SK-N-SH (cell line): ENCODE measurements at regions not wholly inside any gene's neighbourhood (a gene's known extent, or its start where the extent isn't known, plus 50 kb on each side); places are given as distances from the start of the nearest gene placed in this dataset.

Experiments
- CTCF ChIA-PET: fragments of 300-600, 350-600 bp; formaldehyde crosslinking; extraction: SDS; loops from one replicate; lab custom pipeline; 2021; lab: Yijun Ruan, JAX
- POLR2A ChIA-PET: fragments of 350-600 bp; sonication (Branson Sonifier 250); formaldehyde crosslinking; extraction: SDS; loops from one replicate; lab custom pipeline; 2020; ENCODE audit warnings: antibody characterized with exemption, inconsistent platforms; lab: Yijun Ruan, JAX
- DNase-seq: peaks from one replicate; pipeline ENCODE4 v3.0.0; 2012
- H2AFZ ChIP-seq: fragments of 200-600 bp; sonication (generic); 2 replicates; pipeline ENCODE4 v1.8.1; 2016; ENCODE audit warnings: antibody characterized with exemption, mild to moderate bottlenecking, low read depth
- H3F3A ChIP-seq: fragments of 200-600 bp; sonication (generic); replicated peaks from 2 replicates; pipeline ENCODE3; 2016; ENCODE audit warnings: antibody characterized with exemption, mild to moderate bottlenecking; ENCODE audit not compliant: insufficient read depth
- H3K27ac ChIP-seq, 2 experiments: fragments of 200-500 bp in 1 of 2; fragments of 200-600 bp in 1 of 2; sonication (Bioruptor generic) in 1 of 2; sonication (generic), shearing (Covaris generic) in 1 of 2; 2 replicates each; pipeline versions ENCODE4 v1.5.1 to v1.6.1; 2014 to 2016; ENCODE audit warnings: low read depth in 2 of 2, inconsistent platforms in 1 of 2, low read length in 1 of 2, mild to moderate bottlenecking in 1 of 2, mixed read lengths in 1 of 2
- H3K27me3 ChIP-seq: fragments of 200-600 bp; sonication (generic), shearing (Covaris generic); 2 replicates; pipeline ENCODE4 v1.6.1; 2016; ENCODE audit warnings: mixed run types; ENCODE audit not compliant: insufficient read depth
- H3K36me3 ChIP-seq, 2 experiments: fragments of 200-500 bp in 1 of 2; fragments of 200-600 bp in 1 of 2; sonication (Bioruptor generic) in 1 of 2; sonication (generic) in 1 of 2; replicated peaks in 1 of 2; 2 replicates each; pipeline versions ENCODE3 to v1.5.1; 2014 to 2016; ENCODE audit warnings: low read length in 1 of 2, mild to moderate bottlenecking in 1 of 2; ENCODE audit not compliant: insufficient read depth in 2 of 2, control insufficient read depth in 1 of 2
- H3K4me1 ChIP-seq, 2 experiments: fragments of 200-500 bp in 1 of 2; fragments of 200-600 bp in 1 of 2; sonication (Bioruptor generic) in 1 of 2; sonication (generic), shearing (Covaris generic) in 1 of 2; 2 replicates each; pipeline versions ENCODE4 v1.5.1 to v1.6.1; 2014 to 2016; ENCODE audit warnings: low read depth in 1 of 2, low read length in 1 of 2, mixed run types in 1 of 2; ENCODE audit not compliant: insufficient read depth in 2 of 2, control insufficient read depth in 1 of 2
- H3K4me2 ChIP-seq: fragments of 200-600 bp; sonication (generic), shearing (Covaris generic); 2 replicates; pipeline ENCODE4 v1.6.1; 2017; ENCODE audit warnings: mixed run types
- H3K4me3 ChIP-seq, 2 experiments: fragments of 200-500 bp in 1 of 2; fragments of 200-600 bp in 1 of 2; sonication (Bioruptor generic) in 1 of 2; sonication (generic), shearing (Covaris generic) in 1 of 2; 2 replicates each; pipeline versions ENCODE4 v1.5.1 to v1.8.1; 2014 to 2016; ENCODE audit warnings: low read depth in 2 of 2, inconsistent platforms in 1 of 2, low read length in 1 of 2, mild to moderate bottlenecking in 1 of 2, mixed read lengths in 1 of 2, moderate library complexity in 1 of 2
- H3K79me2 ChIP-seq: fragments of 200-600 bp; sonication (generic); 2 replicates; pipeline ENCODE4 v1.8.1; 2017; ENCODE audit warnings: mild to moderate bottlenecking; ENCODE audit not compliant: insufficient read depth
- H3K9ac ChIP-seq: fragments of 200-600 bp; sonication (generic); 2 replicates; pipeline ENCODE4 v1.6.1; 2017; ENCODE audit warnings: mixed run types
- H3K9me2 ChIP-seq: fragments of 200-600 bp; sonication (generic); 2 replicates; pipeline ENCODE4 v1.6.1; 2017; ENCODE audit warnings: mixed run types
- H3K9me3 ChIP-seq: fragments of 200-600 bp; sonication (generic); 2 replicates; pipeline ENCODE4 v1.6.1; 2017; ENCODE audit warnings: mixed run types, mild to moderate bottlenecking, moderate library complexity
- H4K20me1 ChIP-seq: fragments of 200-600 bp; sonication (generic); 2 replicates; pipeline ENCODE4 v1.6.1; 2017; ENCODE audit warnings: mild to moderate bottlenecking, mixed run types; ENCODE audit not compliant: insufficient read depth
- CTCF ChIP-seq: fragments of 200-600 bp; sonication (generic); IDR thresholded peaks from 2 replicates; pipeline ENCODE4 v1.6.1; 2017; ENCODE audit warnings: antibody characterized with exemption, mild to moderate bottlenecking, moderate library complexity
- EP300 ChIP-seq, 2 experiments: IDR thresholded peaks; 2 replicates each; pipeline versions ENCODE4 v1.4.0 to v1.6.1; 2012; ENCODE audit warnings: borderline replicate concordance in 1 of 2, low read depth in 1 of 2, low read length in 1 of 2
- EZH2phosphoT487 ChIP-seq: fragments of 200-600 bp; sonication (generic); IDR thresholded peaks from 2 replicates; pipeline ENCODE4 v1.6.1; 2017; ENCODE audit warnings: low read depth, mixed run types, mild to moderate bottlenecking, antibody characterized with exemption, moderate library complexity, borderline replicate concordance
- FOSL2 ChIP-seq: IDR thresholded peaks from 2 replicates; pipeline ENCODE4 v1.4.0; 2012; ENCODE audit warnings: low read depth, mild to moderate bottlenecking, moderate library complexity, borderline replicate concordance
- FOXJ3 ChIP-seq: sonication (generic); formaldehyde crosslinking; IDR thresholded peaks from 2 replicates; pipeline ENCODE4 v1.5.1; 2020; ENCODE audit warnings: mild to moderate bottlenecking, missing genetic modification reagents
- FOXM1 ChIP-seq: IDR thresholded peaks from 2 replicates; pipeline ENCODE4 v1.4.0; 2012; ENCODE audit warnings: low read depth, mild to moderate bottlenecking
- GABPA ChIP-seq: IDR thresholded peaks from 2 replicates; pipeline ENCODE4 v1.4.0; 2012; ENCODE audit warnings: low read depth, mild to moderate bottlenecking
- GATA2 ChIP-seq: sonication (generic); formaldehyde crosslinking; IDR thresholded peaks from 2 replicates; pipeline ENCODE4 v1.5.0; 2020; ENCODE audit warnings: mild to moderate bottlenecking, missing genetic modification reagents
- IRF3 ChIP-seq: fragments of 150-350 bp; IDR thresholded peaks from 2 replicates; pipeline ENCODE4 v1.6.1; 2016; ENCODE audit warnings: mild to moderate bottlenecking, low read depth, low read length
- JUND ChIP-seq: IDR thresholded peaks from 2 replicates; pipeline ENCODE4 v1.4.0; 2012
- MAX ChIP-seq: IDR thresholded peaks from 2 replicates; pipeline ENCODE4 v1.4.0; 2012; ENCODE audit warnings: low read depth
- MEF2A ChIP-seq: IDR thresholded peaks from 2 replicates; pipeline ENCODE4 v1.4.0; 2012; ENCODE audit warnings: low read depth, borderline replicate concordance
- NFIC ChIP-seq: IDR thresholded peaks from 2 replicates; pipeline ENCODE4 v1.4.0; 2012; ENCODE audit warnings: borderline replicate concordance
- NRF1 ChIP-seq: IDR thresholded peaks from 2 replicates; pipeline ENCODE4 v1.6.1; 2012; ENCODE audit warnings: low read depth, mild to moderate bottlenecking, low read length
- PBX3 ChIP-seq: IDR thresholded peaks from 2 replicates; pipeline ENCODE4; 2012
- POLR2AphosphoS5 ChIP-seq: IDR thresholded peaks from 2 replicates; pipeline ENCODE4 v1.6.1; 2012; ENCODE audit warnings: low read depth, low read length
- RCOR1 ChIP-seq: fragments of 150-350 bp; IDR thresholded peaks from 2 replicates; pipeline ENCODE4 v1.6.1; 2017; ENCODE audit warnings: antibody characterized with exemption, low read length
- RFX5 ChIP-seq: IDR thresholded peaks from 2 replicates; pipeline ENCODE4 v1.6.1; 2012; ENCODE audit warnings: mild to moderate bottlenecking, improper control_type of control experiment, low read length
- SMC3 ChIP-seq: IDR thresholded peaks from 2 replicates; pipeline ENCODE4 v1.6.1; 2012; ENCODE audit warnings: low read depth, low read length, improper control_type of control experiment
- TAF1 ChIP-seq: IDR thresholded peaks from 2 replicates; pipeline ENCODE4 v1.6.1; 2012; ENCODE audit warnings: low read depth, mild to moderate bottlenecking, low read length, moderate library complexity, borderline replicate concordance
- TCF12 ChIP-seq: IDR thresholded peaks from 2 replicates; pipeline ENCODE4 v1.4.0; 2012
- YY1 ChIP-seq: IDR thresholded peaks from 2 replicates; pipeline ENCODE4 v1.4.0; 2012; ENCODE audit warnings: low read depth, mild to moderate bottlenecking
- ZBTB33 ChIP-seq: IDR thresholded peaks from 2 replicates; pipeline ENCODE4 v1.4.0; 2012; ENCODE audit warnings: low read depth, borderline replicate concordance
- WGBS: methylation state at CpG from one replicate; pipeline ENCODE4 v1.1.6; 2017; ENCODE audit warnings: low lambda C conversion rate; 5-methylcytosine and 5-hydroxymethylcytosine counted together

GRCh38 chr2:8554296-8554806 lies 127.5 kb upstream of the ID2 start (continued):
- TF ChIP-seq FOXM1, result no peak
- no peak for TF ChIP-seq TCF12
- TF ChIP-seq PBX3, result no peak
- TF ChIP-seq JUND, result no peak
- TF ChIP-seq EP300 (IDR thresholded peaks at IDR 0.05; ENCODE audit: borderline replicate concordance in 1 of 2, low read depth in 1 of 2, low read length in 1 of 2), result no peak
- no peak for TF ChIP-seq FOXJ3 (CRISPR knock-in tag)
- TF ChIP-seq POLR2AphosphoS5, result no peak
- TF ChIP-seq TAF1, result no peak
- no peak for TF ChIP-seq GABPA
- no peak for TF ChIP-seq RCOR1
- TF ChIP-seq SMC3, result no peak
- TF ChIP-seq MAX, result no peak
- TF ChIP-seq, all 33 proteins: peak for 0

- no peak overlapping the region for H3K9ac ChIP-seq
- H3K9me3 ChIP-seq, result no peaks in the 10 kb centered on the region
- no peaks in the 10 kb centered on the region for H3K4me1 ChIP-seq
- no peak overlapping the region for H3K27ac ChIP-seq
- H3K36me3 ChIP-seq, result no peaks in the 10 kb centered on the region
- H3K4me2 ChIP-seq, result no peak overlapping the region
- H3K4me3 ChIP-seq, result no peak overlapping the region
- H3K27me3 ChIP-seq, result no peaks in the 10 kb centered on the region
- POLR2A ChIA-PET, result no interaction called here
- CTCF ChIA-PET, result interaction anchor here (1.1 kb wide), 1 partner anchor 11 kb away, joined by 3 read pairs; no protein-coding TSS in a partner anchor
- DNase-seq, result no peak
- H2AFZ ChIP-seq, result no peak overlapping the region
- H3K9me2 ChIP-seq, result 0 out of 2 replicates have a peak, but pooled peaks cover 3% of the 10 kb centered on the region
- WGBS, result 97% methylated on average over 2 of the region's 2 CpGs
- H4K20me1 ChIP-seq, result no peaks in the 10 kb centered on the region
- no peaks in the 10 kb centered on the region for H3K79me2 ChIP-seq
- no peaks in the 10 kb centered on the region for H3F3A ChIP-seq
- no peak for TF ChIP-seq FOSL2
- no peak for TF ChIP-seq CTCF
- TF ChIP-seq RCOR1, result no peak
- no peak for TF ChIP-seq PBX3
- TF ChIP-seq NFIC, result no peak
- TF ChIP-seq GATA2, result no peak
- TF ChIP-seq JUND, result no peak
- TF ChIP-seq IRF3, result no peak
- TF ChIP-seq RFX5, result no peak
- no peak for TF ChIP-seq FOXM1
- TF ChIP-seq NRF1, result no peak
- no peak for TF ChIP-seq MEF2A
- no peak for TF ChIP-seq YY1
- no peak for TF ChIP-seq POLR2AphosphoS5
- no peak for TF ChIP-seq EP300 (IDR thresholded peaks at IDR 0.05; ENCODE audit: borderline replicate concordance in 1 of 2, low read depth in 1 of 2, low read length in 1 of 2)
- TF ChIP-seq ZBTB33, result no peak
- no peak for TF ChIP-seq EZH2phosphoT487
- no peak for TF ChIP-seq GABPA
Measured at GRCh38 chr2:8555543-8555942, 126.3 kb upstream of the ID2 start.
